DOHH2 (cell line): ENCODE measurements at regions not wholly inside any gene's neighbourhood (a gene's known extent, or its start where the extent isn't known, plus 50 kb on each side); places are given as distances from the start of the nearest gene placed in this dataset.

Source experiments
- EZH2phosphoT487 ChIP-seq: fragments of 200-600 bp; sonication (generic); IDR thresholded peaks from 2 replicates; pipeline ENCODE4 v1.6.1; 2017; ENCODE audit warnings: borderline replicate concordance, mild to moderate bottlenecking, antibody characterized with exemption, low read length, moderate library complexity, mixed read lengths
- TF ChIP-seq, protein P1 (sequence below): fragments of 200-600 bp; sonication (generic); IDR thresholded peaks from one replicate; pipeline ENCODE4 v1.5.1; 2014; ENCODE audit warnings: antibody characterized with exemption, mild to moderate bottlenecking, low read depth, low read length; ENCODE audit not compliant: poor library complexity, severe bottlenecking

GRCh38 chr16:54501797-54502196, 215.2 kb upstream of the IRX3 start:
- TF ChIP-seq, protein P1, sequence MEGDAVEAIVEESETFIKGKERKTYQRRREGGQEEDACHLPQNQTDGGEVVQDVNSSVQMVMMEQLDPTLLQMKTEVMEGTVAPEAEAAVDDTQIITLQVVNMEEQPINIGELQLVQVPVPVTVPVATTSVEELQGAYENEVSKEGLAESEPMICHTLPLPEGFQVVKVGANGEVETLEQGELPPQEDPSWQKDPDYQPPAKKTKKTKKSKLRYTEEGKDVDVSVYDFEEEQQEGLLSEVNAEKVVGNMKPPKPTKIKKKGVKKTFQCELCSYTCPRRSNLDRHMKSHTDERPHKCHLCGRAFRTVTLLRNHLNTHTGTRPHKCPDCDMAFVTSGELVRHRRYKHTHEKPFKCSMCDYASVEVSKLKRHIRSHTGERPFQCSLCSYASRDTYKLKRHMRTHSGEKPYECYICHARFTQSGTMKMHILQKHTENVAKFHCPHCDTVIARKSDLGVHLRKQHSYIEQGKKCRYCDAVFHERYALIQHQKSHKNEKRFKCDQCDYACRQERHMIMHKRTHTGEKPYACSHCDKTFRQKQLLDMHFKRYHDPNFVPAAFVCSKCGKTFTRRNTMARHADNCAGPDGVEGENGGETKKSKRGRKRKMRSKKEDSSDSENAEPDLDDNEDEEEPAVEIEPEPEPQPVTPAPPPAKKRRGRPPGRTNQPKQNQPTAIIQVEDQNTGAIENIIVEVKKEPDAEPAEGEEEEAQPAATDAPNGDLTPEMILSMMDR = no peak
- no peak for TF ChIP-seq EZH2phosphoT487
